K562 (cell line): ENCODE measurements at regions not wholly inside any gene's neighbourhood (a gene's known extent, or its start where the extent isn't known, plus 50 kb on each side); places are given as distances from the start of the nearest gene placed in this dataset.

ENCODE experiments used
- ATAC-seq: fragments of 200-7000 bp; cut with Tn5 transposase; 3 replicates; pipeline ENCODE4 v1.9.1; 2020; ENCODE audit warnings: moderate library complexity
- BruUV-seq: library from RNA; stranded (reverse); fragments of 400-500 nt; replicated peaks from 2 replicates; lab custom pipeline; 2021; lab: Mats Ljungman, UMichigan
- CTCF ChIA-PET: fragments of 300-600 bp; formaldehyde crosslinking; extraction: SDS; loops from one replicate; lab custom pipeline; 2021; ENCODE audit warnings: low intra/inter-chr PET ratio; lab: Yijun Ruan, JAX
- POLR2A ChIA-PET: fragments of 300-600, 350-650 bp; sonication (Branson Sonifier 250); formaldehyde crosslinking; extraction: SDS; loops from one replicate; lab custom pipeline; 2021; ENCODE audit warnings: antibody characterized with exemption, inconsistent platforms; lab: Yijun Ruan, JAX
- DNase-seq, 4 experiments: peaks; one replicate each; pipeline versions ENCODE4 v3.0.0 to v3.0.0-alpha.2; 2011 to 2018; ENCODE audit warnings: low spot score in 3 of 4, mixed read lengths in 3 of 4; ENCODE audit errors: extremely low read depth in 1 of 4
- FAIRE-seq: peaks from 2 replicates; lab custom pipeline; 2011; peaks lifted over from hg19 to GRCh38; lab: Jason Lieb, UNC
- H2AFZ ChIP-seq: 2 replicates; pipeline ENCODE4 v1.6.0; 2011; ENCODE audit warnings: low read depth, low read length, control low read depth, inconsistent platforms
- H3K27ac ChIP-seq: fragments of 200-600 bp; 3 replicates; pipeline ENCODE4 v1.8.0; 2011; ENCODE audit warnings: low read depth, mild to moderate bottlenecking, control low read depth, inconsistent platforms, low read length, moderate library complexity, mixed read lengths; ENCODE audit errors: extremely low read depth
- H3K27me3 ChIP-seq, 2 experiments: fragments of 300-600 bp in 1 of 2; 2 replicates in 1 of 2; 3 replicates in 1 of 2; pipeline versions ENCODE4 v1.6.0 to v1.8.0; 2011; ENCODE audit warnings: inconsistent platforms in 2 of 2, low read length in 2 of 2, mild to moderate bottlenecking in 1 of 2, mixed read lengths in 1 of 2, moderate library complexity in 1 of 2; ENCODE audit not compliant: control insufficient read depth in 2 of 2, insufficient read depth in 2 of 2
- H3K36me3 ChIP-seq: fragments of 300-600 bp; 3 replicates; pipeline ENCODE4 v1.8.0; 2011; ENCODE audit warnings: mild to moderate bottlenecking, low read length, inconsistent platforms; ENCODE audit not compliant: control insufficient read depth, insufficient read depth
- H3K4me1 ChIP-seq, 2 experiments: fragments of 200-600 bp in 1 of 2; replicated peaks in 1 of 2; 2 replicates in 1 of 2; 3 replicates in 1 of 2; pipeline versions ENCODE4 v1.5.1 to v1.8.0; 2011; ENCODE audit warnings: inconsistent platforms in 2 of 2, low read length in 2 of 2, mild to moderate bottlenecking in 1 of 2, mixed read lengths in 1 of 2, moderate library complexity in 1 of 2; ENCODE audit not compliant: control insufficient read depth in 2 of 2, insufficient read depth in 2 of 2
- H3K4me2 ChIP-seq: 2 replicates; pipeline ENCODE4 v1.6.1; 2011; ENCODE audit warnings: low read length, control low read depth, inconsistent platforms, mixed read lengths; ENCODE audit not compliant: insufficient read depth
- H3K4me3 ChIP-seq: fragments of 200-600 bp; sonication (generic), shearing (Covaris generic); 2 replicates; pipeline ENCODE4 v1.5.1; 2016; ENCODE audit warnings: control low read depth, inconsistent platforms
- H3K79me2 ChIP-seq: fragments of 200-600 bp; 3 replicates; pipeline ENCODE4 v1.8.0; 2011; ENCODE audit warnings: low read length, inconsistent platforms; ENCODE audit not compliant: control insufficient read depth, insufficient read depth
- H3K9ac ChIP-seq, 2 experiments: 2 replicates each; pipeline versions ENCODE4 v1.6.0 to v1.6.1; 2011; ENCODE audit warnings: low read depth in 2 of 2, low read length in 2 of 2, control low read depth in 1 of 2, inconsistent platforms in 1 of 2, mild to moderate bottlenecking in 1 of 2, mixed read lengths in 1 of 2; ENCODE audit not compliant: insufficient read depth in 1 of 2
- H3K9me1 ChIP-seq: one replicate; pipeline ENCODE4 v1.6.0; 2011; ENCODE audit warnings: inconsistent platforms, mild to moderate bottlenecking, low read length, moderate library complexity; ENCODE audit not compliant: control insufficient read depth, insufficient read depth
- H3K9me3 ChIP-seq: replicated peaks from 2 replicates; pipeline ENCODE4 v1.5.1; 2011; ENCODE audit warnings: low read depth, low read length, inconsistent platforms; ENCODE audit not compliant: control insufficient read depth, insufficient read depth
- H4K20me1 ChIP-seq: replicated peaks from 2 replicates; pipeline ENCODE4 v1.6.1; 2011; ENCODE audit warnings: low read length, inconsistent platforms, mixed read lengths; ENCODE audit not compliant: control insufficient read depth, insufficient read depth
- ARHGAP35 ChIP-seq: fragments of 450-650 bp; IDR thresholded peaks from 2 replicates; pipeline ENCODE4 v1.6.1; 2018; ENCODE audit not compliant: partially characterized antibody
- ATF3 ChIP-seq, 2 experiments: fragments of 450-650 bp in 1 of 2; sonication (generic) in 1 of 2; formaldehyde crosslinking in 1 of 2; IDR thresholded peaks in 1 of 2; conservative IDR thresholded peaks in 1 of 2; 2 replicates each; pipeline versions ENCODE4 v1.6.1 to v1.8.1; 2016 to 2023; ENCODE audit warnings: mild to moderate bottlenecking in 2 of 2, moderate library complexity in 2 of 2, inconsistent platforms in 1 of 2, missing genetic modification reagents in 1 of 2
- BRCA1 ChIP-seq, 2 experiments: fragments of 450-650 bp in 1 of 2; sonication (generic) in 1 of 2; formaldehyde crosslinking in 1 of 2; IDR thresholded peaks; 2 replicates each; pipeline versions ENCODE4 v1.5.0 to v1.6.1; 2017 to 2020; ENCODE audit warnings: mild to moderate bottlenecking in 1 of 2, missing genetic modification reagents in 1 of 2
- BRF2 ChIP-seq: IDR thresholded peaks from 3 replicates; pipeline ENCODE4 v1.6.1; 2011; ENCODE audit warnings: borderline replicate concordance, mild to moderate bottlenecking; ENCODE audit not compliant: insufficient read length, insufficient read depth
- ETV1 ChIP-seq: fragments of 450-650 bp; conservative IDR thresholded peaks from 2 replicates; pipeline ENCODE4 v1.6.1; 2016; ENCODE audit warnings: missing genetic modification characterization, control low read depth, low read depth, missing compliant biosample characterization
- FOSL1 ChIP-seq: fragments of 200-800 bp; sonication (Bioruptor generic); conservative IDR thresholded peaks from 2 replicates; pipeline ENCODE4 v1.6.1; 2016; ENCODE audit warnings: missing genetic modification characterization, missing compliant biosample characterization
- GATAD2A ChIP-seq: fragments of 450-650 bp; IDR thresholded peaks from 2 replicates; pipeline ENCODE4 v1.6.1; 2017
- KDM5B ChIP-seq: fragments of 200-600 bp; sonication (generic); IDR thresholded peaks from 2 replicates; pipeline ENCODE4 v1.6.1; 2012; ENCODE audit warnings: low read depth, mild to moderate bottlenecking, moderate library complexity, low read length, control low read depth, inconsistent platforms; ENCODE audit not compliant: insufficient replicate concordance
- LARP7 ChIP-seq: fragments of 450-650 bp; IDR thresholded peaks from 2 replicates; pipeline ENCODE4 v1.6.1; 2016
- RBM22 ChIP-seq: fragments of 200-400 bp; formaldehyde crosslinking; IDR thresholded peaks from 2 replicates; pipeline ENCODE4 v1.6.1; 2018; ENCODE audit warnings: low read length, low read depth; ENCODE audit not compliant: poor library complexity, severe bottlenecking
- SFPQ ChIP-seq: fragments of 200-400 bp; formaldehyde crosslinking; IDR thresholded peaks from 2 replicates; pipeline ENCODE4 v1.6.1; 2017; ENCODE audit warnings: mild to moderate bottlenecking, low read depth, low read length, moderate library complexity
- SMARCA4 ChIP-seq: fragments of 450-650 bp; IDR thresholded peaks from 2 replicates; pipeline ENCODE4 v1.6.1; 2016
- TCF3 ChIP-seq: sonication (generic); formaldehyde crosslinking; IDR thresholded peaks from 2 replicates; pipeline ENCODE4 v1.4.0; 2020; ENCODE audit warnings: mild to moderate bottlenecking, missing genetic modification reagents
- ZBTB7A ChIP-seq: IDR thresholded peaks from 2 replicates; pipeline ENCODE4 v1.6.1; 2011; ENCODE audit warnings: low read depth, mild to moderate bottlenecking, low read length, moderate library complexity, borderline replicate concordance; ENCODE audit not compliant: control insufficient read depth
- ZC3H4 ChIP-seq: sonication (generic); formaldehyde crosslinking; IDR thresholded peaks from 2 replicates; pipeline ENCODE4 v1.9.0; 2021; ENCODE audit warnings: missing genetic modification reagents, borderline replicate concordance
- ZNF766 ChIP-seq: fragments of 200-800 bp; sonication (Bioruptor generic); conservative IDR thresholded peaks from 2 replicates; pipeline ENCODE4 v1.6.1; 2016; ENCODE audit warnings: missing genetic modification characterization, missing compliant biosample characterization
- WGBS: fragments of 100-300 bp; shearing (Covaris generic); methylation state at CpG from one replicate; pipeline ENCODE4 v1.1.6; 2016; ENCODE audit warnings: low coverage, mixed read lengths; ENCODE audit not compliant: insufficient coverage; ENCODE audit errors: missing lambda C conversion rate; 5-methylcytosine and 5-hydroxymethylcytosine counted together
- in situ Hi-C: fragments of 300-500 bp; cut with MboI; formaldehyde crosslinking; loops from 4 replicates; pipeline ENCODE4 v1.15.0; 2018; ENCODE audit warnings: inconsistent platforms, mixed read lengths
- intact Hi-C: fragments of 100-400 bp; cut with micrococcal nuclease; formaldehyde crosslinking; loops from 2 replicates; pipeline ENCODE4 v1.14.2; 2022

- TF ChIP-seq KDM5B (peak; percentile 31), ZBTB7A (peak; percentile 87)
- TF ChIP-seq, all 486 proteins: peak for 55
Observed at GRCh38 chr20:62529896-62530642, 54.3 kb upstream of the GATA5 start (continued).

GRCh38 chr20:62530643-62531032 is 54.8 kb upstream of the GATA5 start:
- Histone ChIP-seq H3K9me1 (no peaks in the 10 kb centered on the region), H3K9ac (peak overlapping the region; percentile 41 to 79), H3K36me3 (no peaks in the 10 kb centered on the region), H3K4me1 (peaks cover 54 to 92% of the 10 kb centered on the region in 2 experiments), H2AFZ (peak overlapping the region; percentile 61), H3K27me3 (no peaks in the 10 kb centered on the region), H3K4me3 (no peak overlapping the region), H3K79me2 (no peaks in the 10 kb centered on the region; the same call in 2 of the 3 replicates), H3K4me2 (peak overlapping the region; percentile 54; the same call in 1 of the 2 replicates), H3K9me3 (no peaks in the 10 kb centered on the region), H3K27ac (peak overlapping the region; percentile 51), H4K20me1 (no peaks in the 10 kb centered on the region)
- in situ Hi-C loops (no loop called here), intact Hi-C loops (no loop called here)
- POLR2A ChIA-PET, result interaction anchor here (0.9 kb wide), 1 partner anchor 204 kb away, joined by 3 read pairs; no protein-coding TSS in a partner anchor
- DNase-seq (peak in 2 of 4 experiments; percentile 76 to 81), ATAC-seq (peak; percentile 52), FAIRE-seq (no peak)
- WGBS, result 9% methylated on average over 16 of the region's 16 CpGs
- CTCF ChIA-PET, result no interaction called here
- BruUV-seq, result no TSS peak
- TF ChIP-seq BRF2, result no peak
- peak; percentile 60 for TF ChIP-seq TCF3
- TF ChIP-seq ZNF766 (CRISPR knock-in tag), result 0 out of 2 replicates have a peak, but pooled peaks have one; percentile 51
- 0 out of 2 replicates have a peak, but pooled peaks have one; percentile 23 for TF ChIP-seq SMARCA4
- TF ChIP-seq SFPQ, result no peak
- TF ChIP-seq RBM22, result no peak
- TF ChIP-seq GATAD2A, result no peak
- TF ChIP-seq BRCA1 (IDR thresholded peaks at IDR 0.05), result no peak
- no peak for TF ChIP-seq BRCA1 (CRISPR knock-in tag; IDR thresholded peaks at IDR 0.05)
- TF ChIP-seq ATF3 (IDR thresholded peaks at IDR 0.05), result 0 out of 2 replicates have a peak, but pooled peaks have one; percentile 10
- TF ChIP-seq ATF3 (CRISPR knock-in tag; conservative IDR thresholded peaks at IDR 0.05), result no peak
- no peak for TF ChIP-seq LARP7
- TF ChIP-seq FOSL1 (tag), result peak; percentile 71
- no peak for TF ChIP-seq ZC3H4 (CRISPR knock-in tag)
- no peak for TF ChIP-seq ARHGAP35
- no peak for TF ChIP-seq ETV1 (tag)
